Kidney epithelial cell (primary cell): ENCODE measurements at regions not wholly inside any gene's neighbourhood (a gene's known extent, or its start where the extent isn't known, plus 50 kb on each side); places are given as distances from the start of the nearest gene placed in this dataset.

Experiments
- DNase-seq: peaks from one replicate; pipeline ENCODE4 v3.0.0-alpha.2; 2010; ENCODE audit warnings: low read depth
- H3K27me3 ChIP-seq: 2 replicates; pipeline ENCODE4 v1.6.0; 2011; ENCODE audit warnings: low read length; ENCODE audit not compliant: control insufficient read depth, insufficient read depth
- H3K36me3 ChIP-seq: 2 replicates; pipeline ENCODE4 v1.5.1; 2011; ENCODE audit warnings: low read length; ENCODE audit not compliant: control insufficient read depth, insufficient read depth
- H3K4me3 ChIP-seq: 2 replicates; pipeline ENCODE4 v1.5.1; 2011; ENCODE audit warnings: low read depth, mild to moderate bottlenecking, control low read depth, low read length
- CTCF ChIP-seq: IDR thresholded peaks from 2 replicates; pipeline ENCODE4 v1.5.1; 2011; ENCODE audit warnings: mild to moderate bottlenecking, moderate library complexity, low read length, control low read depth, inconsistent platforms; ENCODE audit not compliant: insufficient read depth, poor library complexity, severe bottlenecking

- Histone ChIP-seq H3K4me3 (no peak overlapping the region), H3K36me3 (no peaks in the 10 kb centered on the region), H3K27me3 (no peaks in the 10 kb centered on the region)
- no peak for TF ChIP-seq CTCF
- DNase-seq: no peak
These were observed 158.2 kb downstream of the OLFM1 start for GRCh38 chr9:135245482-135246247.

- Histone ChIP-seq H3K27me3 (no peaks in the 10 kb centered on the region), H3K4me3 (no peak overlapping the region), H3K36me3 (no peaks in the 10 kb centered on the region)
- DNase-seq: no peak
- no peak for TF ChIP-seq CTCF
These were observed 159.1 kb downstream of the OLFM1 start for GRCh38 chr9:135246248-135247205.

- H3K27me3 ChIP-seq: no peaks in the 10 kb centered on the region
- no peaks in the 10 kb centered on the region for H3K36me3 ChIP-seq
- DNase-seq: no peak
- H3K4me3 ChIP-seq: no peak overlapping the region
- no peak for TF ChIP-seq CTCF
These were observed 159.9 kb downstream of the OLFM1 start for GRCh38 chr9:135247227-135247930.

GRCh38 chr9:135248111-135248510 lies 160.6 kb downstream of the OLFM1 start:
- Histone ChIP-seq H3K4me3 (no peak overlapping the region), H3K27me3 (no peaks in the 10 kb centered on the region), H3K36me3 (no peaks in the 10 kb centered on the region)
- DNase-seq: no peak
- no peak for TF ChIP-seq CTCF

- TF ChIP-seq CTCF: no peak
- Histone ChIP-seq H3K4me3 (no peak overlapping the region), H3K27me3 (no peaks in the 10 kb centered on the region), H3K36me3 (no peaks in the 10 kb centered on the region)
- no peak for DNase-seq
These were observed 161.3 kb downstream of the OLFM1 start for GRCh38 chr9:135248721-135249120.
